ENCODE measurements at regions not wholly inside any gene's neighbourhood (a gene's known extent, or its start where the extent isn't known, plus 50 kb on each side); places are given as distances from the start of the nearest gene placed in this dataset.

GRCh38 chr3:157872902-157873301, 233.3 kb downstream of the SHOX2 start:
- no peak for TF ChIP-seq POLR2A (IDR thresholded peaks at IDR 0.05)
- TF ChIP-seq, protein P1, sequence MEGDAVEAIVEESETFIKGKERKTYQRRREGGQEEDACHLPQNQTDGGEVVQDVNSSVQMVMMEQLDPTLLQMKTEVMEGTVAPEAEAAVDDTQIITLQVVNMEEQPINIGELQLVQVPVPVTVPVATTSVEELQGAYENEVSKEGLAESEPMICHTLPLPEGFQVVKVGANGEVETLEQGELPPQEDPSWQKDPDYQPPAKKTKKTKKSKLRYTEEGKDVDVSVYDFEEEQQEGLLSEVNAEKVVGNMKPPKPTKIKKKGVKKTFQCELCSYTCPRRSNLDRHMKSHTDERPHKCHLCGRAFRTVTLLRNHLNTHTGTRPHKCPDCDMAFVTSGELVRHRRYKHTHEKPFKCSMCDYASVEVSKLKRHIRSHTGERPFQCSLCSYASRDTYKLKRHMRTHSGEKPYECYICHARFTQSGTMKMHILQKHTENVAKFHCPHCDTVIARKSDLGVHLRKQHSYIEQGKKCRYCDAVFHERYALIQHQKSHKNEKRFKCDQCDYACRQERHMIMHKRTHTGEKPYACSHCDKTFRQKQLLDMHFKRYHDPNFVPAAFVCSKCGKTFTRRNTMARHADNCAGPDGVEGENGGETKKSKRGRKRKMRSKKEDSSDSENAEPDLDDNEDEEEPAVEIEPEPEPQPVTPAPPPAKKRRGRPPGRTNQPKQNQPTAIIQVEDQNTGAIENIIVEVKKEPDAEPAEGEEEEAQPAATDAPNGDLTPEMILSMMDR (IDR thresholded peaks at IDR 0.05), result no peak

Data from testis (tissue), 2 donors.